ENCODE measurements at regions not wholly inside any gene's neighbourhood (a gene's known extent, or its start where the extent isn't known, plus 50 kb on each side); places are given as distances from the start of the nearest gene placed in this dataset.
"Not testable (repeated sequence)": the region's sequence is repeated elsewhere in the genome, so short reads cannot be mapped to it uniquely, and the experiment has no call there.

GRCh38 chr4:97105347-97106099, 1037.8 kb downstream of the STPG2 start:
- Mint-ChIP-seq H3K9me3 (ENCODE audit: low read depth) (peaks cover 3% of the 10 kb centered on the region), H3K4me3 (no peak overlapping the region), H3K36me3 (ENCODE audit: low read depth) (no peaks in the 10 kb centered on the region), H3K27ac (no peak overlapping the region), H3K4me1 (no peaks in the 10 kb centered on the region), H3K27me3 (no peaks in the 10 kb centered on the region)
- intact Hi-C loops (cut with DNase I, micrococcal nuclease): no loop called here
- ATAC-seq (no peak), DNase-seq (no peak)
- CTCF ChIA-PET: no interaction called here
- POLR2A ChIA-PET: no interaction called here

- intact Hi-C loops (cut with DNase I, micrococcal nuclease): no loop called here
- Mint-ChIP-seq H3K9me3 (ENCODE audit: low read depth) (peaks cover 3% of the 10 kb centered on the region), H3K27me3 (no peaks in the 10 kb centered on the region), H3K36me3 (ENCODE audit: low read depth) (no peaks in the 10 kb centered on the region), H3K4me1 (no peaks in the 10 kb centered on the region), H3K4me3 (no peak overlapping the region), H3K27ac (no peak overlapping the region)
- DNase-seq: no peak
- CTCF ChIA-PET: no interaction called here
- ATAC-seq: no peak
- POLR2A ChIA-PET: no interaction called here
These were observed 1037.1 kb downstream of the STPG2 start for GRCh38 chr4:97106161-97106560.

GRCh38 chr4:97110506-97110905, 1032.8 kb downstream of the STPG2 start:
- H3K27me3 Mint-ChIP-seq: no peaks in the 10 kb centered on the region
- H3K4me1 Mint-ChIP-seq: no peaks in the 10 kb centered on the region
- no peak for DNase-seq
- intact Hi-C loops (cut with DNase I, micrococcal nuclease): no loop called here
- no peaks in the 10 kb centered on the region for H3K36me3 Mint-ChIP-seq (ENCODE audit: low read depth)
- no peak overlapping the region for H3K4me3 Mint-ChIP-seq
- no peak overlapping the region for H3K27ac Mint-ChIP-seq
- ChIA-PET CTCF (no interaction called here), POLR2A (no interaction called here)
- no peak for ATAC-seq
- no peaks in the 10 kb centered on the region for H3K9me3 Mint-ChIP-seq (ENCODE audit: low read depth)

- Mint-ChIP-seq H3K27ac (no peak overlapping the region), H3K36me3 (ENCODE audit: low read depth) (no peaks in the 10 kb centered on the region), H3K4me3 (no peak overlapping the region), H3K4me1 (no peaks in the 10 kb centered on the region), H3K9me3 (ENCODE audit: low read depth) (peaks cover 2% of the 10 kb centered on the region), H3K27me3 (no peaks in the 10 kb centered on the region)
- ChIA-PET CTCF (no interaction called here), POLR2A (no interaction called here)
- intact Hi-C loops (cut with DNase I, micrococcal nuclease): no loop called here
- no peak for DNase-seq
- ATAC-seq: no peak
These were observed 1026.8 kb downstream of the STPG2 start for GRCh38 chr4:97116511-97116910.

- Mint-ChIP-seq H3K9me3 (ENCODE audit: low read depth) (peaks cover 6% of the 10 kb centered on the region), H3K27me3 (no peaks in the 10 kb centered on the region), H3K4me3 (no peak overlapping the region), H3K36me3 (ENCODE audit: low read depth) (no peaks in the 10 kb centered on the region), H3K27ac (no peak overlapping the region), H3K4me1 (no peaks in the 10 kb centered on the region)
- POLR2A ChIA-PET: no interaction called here
- intact Hi-C loops (cut with DNase I, micrococcal nuclease): no loop called here
- ATAC-seq (no peak), DNase-seq (no peak)
- CTCF ChIA-PET: no interaction called here
These were observed 1021.8 kb downstream of the STPG2 start for GRCh38 chr4:97121493-97121892.

GRCh38 chr4:97123573-97123972, 1019.7 kb downstream of the STPG2 start:
- Mint-ChIP-seq H3K9me3 (ENCODE audit: low read depth) (peaks cover 4% of the 10 kb centered on the region), H3K4me1 (no peaks in the 10 kb centered on the region), H3K27ac (no peak overlapping the region), H3K36me3 (ENCODE audit: low read depth) (no peaks in the 10 kb centered on the region), H3K4me3 (no peak overlapping the region), H3K27me3 (no peaks in the 10 kb centered on the region)
- ATAC-seq (no peak), DNase-seq (no peak)
- POLR2A ChIA-PET: no interaction called here
- CTCF ChIA-PET: no interaction called here
- intact Hi-C loops (cut with DNase I, micrococcal nuclease): no loop called here

- Mint-ChIP-seq H3K9me3 (ENCODE audit: low read depth) (peaks cover 6% of the 10 kb centered on the region), H3K36me3 (ENCODE audit: low read depth) (no peaks in the 10 kb centered on the region), H3K4me1 (no peaks in the 10 kb centered on the region), H3K4me3 (no peak overlapping the region), H3K27me3 (no peaks in the 10 kb centered on the region), H3K27ac (no peak overlapping the region)
- ChIA-PET POLR2A (no interaction called here), CTCF (interaction anchor here (0.5 kb wide), 1 partner anchor 211 kb away, joined by 3 read pairs; no protein-coding TSS in a partner anchor)
- DNase-seq: no peak
- no peak for ATAC-seq
- intact Hi-C loops (cut with DNase I, micrococcal nuclease): no loop called here
These were observed 1010.8 kb downstream of the STPG2 start for GRCh38 chr4:97132435-97132834.

GRCh38 chr4:97134456-97134855, 1008.8 kb downstream of the STPG2 start:
- Mint-ChIP-seq H3K4me3 (no peak overlapping the region), H3K9me3 (ENCODE audit: low read depth) (peaks cover 19% of the 10 kb centered on the region), H3K27me3 (no peaks in the 10 kb centered on the region), H3K36me3 (ENCODE audit: low read depth) (no peaks in the 10 kb centered on the region), H3K4me1 (no peaks in the 10 kb centered on the region), H3K27ac (no peak overlapping the region)
- intact Hi-C loops (cut with DNase I, micrococcal nuclease): no loop called here
- CTCF ChIA-PET: no interaction called here
- DNase-seq: no peak
- ATAC-seq: no peak
- POLR2A ChIA-PET: no interaction called here

DNA sequence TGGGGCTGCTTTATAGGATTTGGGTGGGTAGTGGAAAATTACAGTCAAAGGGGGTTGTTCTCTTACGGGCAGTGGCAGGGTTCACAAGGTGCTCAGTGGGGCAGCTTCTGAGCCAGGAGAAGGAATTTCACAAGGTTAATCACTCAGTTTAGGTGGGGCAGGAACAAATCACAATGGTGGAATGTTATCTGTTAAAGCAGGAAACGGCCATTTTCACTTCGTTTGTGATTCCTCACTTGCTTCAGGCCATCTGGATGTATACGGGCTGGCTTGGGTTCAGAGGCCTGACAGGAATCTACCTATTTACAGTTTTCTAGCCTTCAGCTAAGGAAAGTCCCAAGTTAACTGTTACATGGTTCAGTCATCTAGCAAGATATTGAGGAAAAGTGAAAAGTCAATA, 1003.5 kb downstream of the STPG2 start:
- CTCF ChIA-PET: no interaction called here
- Mint-ChIP-seq H3K9me3 (ENCODE audit: low read depth) (peaks cover 20% of the 10 kb centered on the region), H3K4me1 (no peaks in the 10 kb centered on the region), H3K4me3 (no peak overlapping the region), H3K36me3 (ENCODE audit: low read depth) (no peaks in the 10 kb centered on the region), H3K27ac (no peak overlapping the region), H3K27me3 (no peaks in the 10 kb centered on the region)
- ATAC-seq: no peak
- DNase-seq: no peak
- intact Hi-C loops (cut with DNase I, micrococcal nuclease): no loop called here
- POLR2A ChIA-PET: no interaction called here

DNA sequence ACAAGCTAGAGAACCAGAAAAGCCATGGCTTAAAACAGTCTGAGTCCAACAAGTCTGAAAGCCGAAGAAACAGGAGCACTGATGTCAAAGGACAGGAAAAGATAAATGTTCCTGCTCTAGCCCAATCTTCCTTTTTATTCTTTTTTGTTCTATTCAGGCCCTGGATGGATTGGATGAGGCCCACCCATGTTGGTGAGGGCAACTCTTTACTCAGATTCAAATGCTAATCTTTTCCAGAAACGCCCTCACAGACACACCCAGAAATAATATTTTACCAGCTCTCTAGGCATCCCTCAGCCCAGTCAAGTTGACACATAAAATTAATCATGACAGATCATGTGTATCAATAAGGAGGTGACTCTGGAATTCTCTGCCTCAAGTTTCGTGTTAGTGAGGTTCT, 1002.7 kb downstream of the STPG2 start:
- Mint-ChIP-seq H3K27ac (no peak overlapping the region), H3K36me3 (ENCODE audit: low read depth) (no peaks in the 10 kb centered on the region), H3K9me3 (ENCODE audit: low read depth) (peaks cover 20% of the 10 kb centered on the region), H3K27me3 (no peaks in the 10 kb centered on the region), H3K4me1 (no peaks in the 10 kb centered on the region), H3K4me3 (no peak overlapping the region)
- ChIA-PET POLR2A (no interaction called here), CTCF (no interaction called here)
- DNase-seq (no peak), ATAC-seq (no peak)
- intact Hi-C loops (cut with DNase I, micrococcal nuclease): no loop called here

DNA sequence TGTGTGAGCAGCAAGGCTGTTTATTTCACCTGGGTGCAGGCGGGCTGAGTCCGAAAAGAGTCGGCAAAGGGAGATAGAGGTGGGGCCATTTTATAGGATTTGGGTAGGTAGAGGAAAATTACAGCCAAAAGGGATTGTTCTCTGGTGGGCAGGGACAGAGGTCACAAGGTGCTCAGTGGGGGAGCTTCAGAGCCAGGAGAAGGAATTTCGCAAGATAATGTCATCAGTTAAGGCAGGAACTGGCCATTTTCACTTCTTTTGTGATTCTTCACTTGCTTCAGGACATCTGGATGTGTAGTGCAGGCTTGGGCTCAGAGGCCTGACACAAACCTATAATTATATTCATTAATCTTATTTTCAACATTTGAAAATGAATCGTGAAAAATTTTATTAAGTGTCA, 1001.9 kb downstream of the STPG2 start:
- POLR2A ChIA-PET; CTCF ChIA-PET; H3K27me3 Mint-ChIP-seq; ATAC-seq; H3K27ac Mint-ChIP-seq; H3K4me3 Mint-ChIP-seq; H3K36me3 Mint-ChIP-seq (ENCODE audit: low read depth); DNase-seq; H3K4me1 Mint-ChIP-seq; intact Hi-C loops (cut with DNase I, micrococcal nuclease): not testable (repeated sequence)
- peaks cover 20% of the 10 kb centered on the region for H3K9me3 Mint-ChIP-seq (ENCODE audit: low read depth)

GRCh38 chr4:97142410-97142809, 1000.9 kb downstream of the STPG2 start:
- ChIA-PET CTCF (no interaction called here), POLR2A (no interaction called here)
- ATAC-seq: no peak
- no peak for DNase-seq
- Mint-ChIP-seq H3K27ac (no peak overlapping the region), H3K27me3 (no peaks in the 10 kb centered on the region), H3K9me3 (ENCODE audit: low read depth) (peaks cover 14% of the 10 kb centered on the region), H3K4me1 (no peaks in the 10 kb centered on the region), H3K4me3 (no peak overlapping the region), H3K36me3 (ENCODE audit: low read depth) (no peaks in the 10 kb centered on the region)
- intact Hi-C loops (cut with DNase I, micrococcal nuclease): no loop called here

DNA sequence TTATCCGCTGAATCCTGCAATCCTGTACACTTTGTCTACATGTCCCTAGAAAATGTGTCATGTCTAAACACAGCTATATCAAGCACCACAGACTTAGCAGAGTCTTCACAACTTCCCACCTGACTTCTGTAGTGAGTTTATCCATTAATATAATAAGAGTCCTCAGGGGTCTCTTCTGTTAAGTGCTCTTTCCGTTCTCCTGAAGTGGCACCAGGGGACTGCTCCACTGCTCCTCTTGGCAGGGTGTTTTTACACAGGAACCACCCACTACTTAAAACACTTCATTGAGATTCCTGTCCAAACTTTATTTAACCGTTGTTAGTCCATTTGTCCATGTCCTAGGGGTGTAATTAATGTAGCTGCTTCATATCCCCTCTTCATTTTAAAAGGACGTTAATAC, 1000.4 kb downstream of the STPG2 start:
- Mint-ChIP-seq H3K4me3 (no peak overlapping the region), H3K27me3 (no peaks in the 10 kb centered on the region), H3K9me3 (ENCODE audit: low read depth) (peaks cover 14% of the 10 kb centered on the region), H3K4me1 (no peaks in the 10 kb centered on the region), H3K36me3 (ENCODE audit: low read depth) (no peaks in the 10 kb centered on the region), H3K27ac (no peak overlapping the region)
- ChIA-PET CTCF (no interaction called here), POLR2A (no interaction called here)
- intact Hi-C loops (cut with DNase I, micrococcal nuclease): no loop called here
- ATAC-seq: no peak
- no peak for DNase-seq

Data from activated CD4-positive, alpha-beta T cell treated with anti-CD3 and anti-CD28 coated beads for 36 hours (primary cell).